ENCODE measurements at regions not wholly inside any gene's neighbourhood (a gene's known extent, or its start where the extent isn't known, plus 50 kb on each side); places are given as distances from the start of the nearest gene placed in this dataset.

DNA sequence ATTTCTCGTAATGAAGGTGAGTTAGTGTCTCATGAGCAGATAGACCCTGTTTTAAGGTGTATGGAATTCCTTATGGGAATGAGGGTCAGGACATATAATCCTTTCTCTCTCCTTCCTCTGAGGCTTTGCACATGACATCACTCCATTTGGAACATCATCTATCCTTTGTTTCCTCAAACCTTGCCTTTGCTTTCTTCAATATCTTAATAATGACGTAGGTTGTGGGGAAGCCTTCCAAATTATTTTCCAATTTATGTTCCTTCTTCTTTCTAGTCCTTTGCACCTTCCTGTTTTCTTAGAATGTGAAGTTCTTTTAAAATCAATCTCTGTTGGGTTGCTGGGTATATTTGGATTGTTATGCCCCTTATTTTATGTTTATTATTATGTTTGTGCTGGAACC lies 502.9 kb upstream of the STXBP6 start:
- DNase-seq (ENCODE audit: extremely low read depth, low read depth): no peak

DNA sequence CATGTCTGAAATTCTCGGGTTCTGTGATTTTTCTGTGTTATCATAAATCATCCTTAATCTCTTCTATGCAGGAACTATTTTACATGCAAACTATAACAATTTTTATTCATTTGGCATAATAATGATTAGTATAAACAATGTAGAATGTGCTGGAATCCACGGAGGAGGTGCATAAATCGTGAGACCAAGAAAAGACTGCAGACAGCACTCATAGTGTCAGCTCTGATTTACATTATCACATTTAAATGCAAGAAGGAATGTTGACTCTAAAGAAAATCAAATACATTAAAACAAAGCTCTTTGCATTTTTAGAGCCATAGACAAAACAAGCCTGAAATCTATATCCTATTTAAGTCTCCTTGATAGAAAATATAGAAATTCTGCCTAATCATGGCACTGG lies 501.7 kb upstream of the STXBP6 start:
- no peak for DNase-seq (ENCODE audit: extremely low read depth, low read depth)

DNA sequence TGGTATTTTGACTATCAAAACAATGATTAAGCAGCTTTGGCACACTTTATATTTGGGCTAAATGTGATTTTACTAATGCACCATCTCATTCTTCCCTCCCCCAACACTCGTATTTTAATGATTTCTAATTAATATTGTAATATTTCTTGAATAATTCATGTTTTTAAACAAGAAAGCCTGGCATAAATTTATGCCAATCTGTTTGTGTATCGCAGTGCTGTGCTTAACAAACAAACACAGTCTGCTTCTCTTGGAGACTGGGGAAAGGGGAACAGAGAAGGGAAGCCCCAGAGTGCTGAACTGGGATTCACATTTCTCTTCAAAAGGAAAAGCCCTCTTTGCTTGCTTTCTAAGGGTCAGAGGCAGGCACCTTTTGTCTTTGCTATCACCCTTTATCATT lies 496.9 kb upstream of the STXBP6 start:
- no peak for DNase-seq (ENCODE audit: extremely low read depth, low read depth)

DNA sequence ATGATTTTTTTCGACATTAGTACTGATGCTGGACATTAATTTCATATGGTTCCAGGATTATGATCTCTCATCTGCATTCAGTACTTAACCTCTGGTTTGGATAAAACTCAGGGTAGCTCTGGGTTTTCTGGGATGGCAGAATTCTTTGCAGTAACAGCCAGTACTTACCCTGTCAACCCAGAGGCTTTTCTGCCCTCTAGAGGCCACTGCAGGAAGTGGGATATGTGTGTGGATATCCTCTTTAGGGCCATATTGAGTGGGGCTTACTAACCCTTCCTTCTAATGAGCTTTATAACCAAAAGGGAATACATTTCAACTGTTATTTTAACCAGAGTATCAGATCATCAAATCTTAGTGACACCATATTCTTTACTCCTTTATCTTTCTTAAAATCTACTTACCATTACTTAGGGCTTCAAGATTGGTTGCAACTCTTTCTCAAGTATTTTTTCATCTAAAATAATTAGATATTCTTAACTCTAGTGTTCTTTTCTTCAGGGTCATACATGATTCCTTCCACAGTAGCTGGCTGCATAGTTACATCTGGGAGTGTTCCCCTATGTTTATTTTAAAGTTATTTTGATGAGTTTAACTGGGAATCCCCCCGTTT lies 488.0 kb upstream of the STXBP6 start:
- DNase-seq (ENCODE audit: extremely low read depth, low read depth): peak; percentile 53

DNA sequence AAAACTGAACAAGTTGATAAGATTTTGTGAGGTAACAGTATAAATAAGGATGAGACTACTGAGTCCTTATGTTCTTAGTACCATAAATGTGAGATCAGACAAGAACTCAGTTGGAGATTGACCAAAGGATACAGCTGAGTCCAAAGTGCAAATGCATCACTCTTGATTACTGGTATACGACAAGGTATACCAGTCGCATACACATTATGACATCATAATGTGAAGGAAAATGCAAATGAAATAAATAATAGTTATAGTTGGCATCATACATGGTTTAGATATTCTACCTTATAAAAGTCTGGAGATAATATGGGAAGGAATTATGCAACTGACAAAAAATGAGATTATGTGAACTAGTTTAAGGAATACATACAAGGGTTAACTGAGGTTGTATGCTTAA lies 476.3 kb upstream of the STXBP6 start:
- no peak for DNase-seq (ENCODE audit: extremely low read depth, low read depth)

DNA sequence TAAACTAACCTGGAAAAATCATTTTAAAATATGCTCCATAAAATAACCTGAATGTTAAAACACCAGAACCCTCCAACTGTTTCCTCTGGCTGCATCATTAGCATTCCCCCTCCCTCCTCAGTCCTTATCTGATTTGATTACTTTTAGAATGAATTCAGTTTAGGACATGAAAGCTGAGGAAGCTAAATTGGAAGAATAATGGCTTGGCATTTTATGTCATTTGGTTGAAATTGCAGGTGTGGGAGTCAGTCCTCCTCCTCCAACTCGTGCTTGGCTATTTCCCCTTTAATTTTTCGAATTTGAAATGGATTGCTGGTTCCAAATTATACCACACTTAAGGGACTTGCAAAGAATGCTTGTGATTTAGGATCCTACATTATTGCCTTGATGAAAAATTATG lies 473.0 kb upstream of the STXBP6 start:
- DNase-seq (ENCODE audit: extremely low read depth, low read depth): no peak

DNA sequence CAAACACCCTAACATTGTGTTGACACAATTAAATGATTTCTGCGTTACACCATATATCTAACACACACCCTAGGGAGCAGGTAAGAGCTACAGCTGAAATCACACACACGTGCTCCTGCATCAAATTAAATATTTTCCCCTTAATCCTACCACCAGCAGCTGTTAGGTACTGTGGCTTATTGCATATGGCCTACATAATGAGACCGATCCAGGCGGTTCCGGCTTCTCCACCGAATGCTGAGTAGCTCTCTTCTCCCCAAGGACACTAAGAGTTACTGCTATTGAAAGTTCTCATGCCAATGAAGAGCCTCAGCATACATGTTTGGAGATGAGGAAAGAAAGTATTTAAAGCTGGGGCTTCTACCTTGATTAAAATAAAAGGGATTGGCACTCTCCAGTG lies 472.2 kb upstream of the STXBP6 start:
- no peak for DNase-seq (ENCODE audit: extremely low read depth, low read depth)

DNA sequence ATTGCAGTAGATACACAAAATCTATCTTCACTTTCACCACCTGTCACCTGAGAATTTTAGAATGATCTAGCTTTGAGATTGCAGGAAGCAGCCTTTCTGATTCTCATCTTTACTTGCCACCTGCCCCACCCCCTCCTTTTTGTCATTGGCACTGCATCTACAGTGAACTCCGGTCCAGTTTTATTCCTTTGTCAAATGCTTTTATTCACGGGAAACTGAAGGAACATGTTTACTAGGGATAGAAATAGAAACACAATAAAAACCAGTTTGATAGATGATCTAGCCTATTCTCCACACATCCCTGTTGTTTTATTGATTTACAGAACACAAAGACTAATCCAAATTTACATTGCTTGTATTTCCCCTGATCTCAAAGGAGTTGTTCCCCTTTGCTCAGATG lies 471.7 kb upstream of the STXBP6 start:
- no peak for DNase-seq (ENCODE audit: extremely low read depth, low read depth)

DNA sequence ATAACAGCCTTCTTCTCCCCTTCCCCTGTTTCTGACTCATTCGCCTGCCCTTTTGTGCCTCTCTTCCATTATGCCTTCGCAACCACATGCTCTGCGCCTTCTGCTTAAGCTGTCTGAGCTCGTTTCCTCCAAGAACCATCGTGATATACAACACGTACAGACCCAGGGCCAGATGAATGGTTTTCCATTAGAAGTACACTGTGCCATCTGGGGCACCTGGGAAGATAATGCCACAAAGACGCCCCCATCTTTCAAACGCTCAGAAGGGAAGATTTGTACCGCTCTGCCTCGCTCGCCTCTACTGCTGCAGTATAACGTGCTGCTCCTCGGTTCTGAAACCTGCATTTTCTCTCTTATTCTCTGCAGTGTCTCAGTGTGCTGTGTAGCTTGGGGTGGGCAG lies 470.9 kb upstream of the STXBP6 start:
- no peak for DNase-seq (ENCODE audit: extremely low read depth, low read depth)

DNA sequence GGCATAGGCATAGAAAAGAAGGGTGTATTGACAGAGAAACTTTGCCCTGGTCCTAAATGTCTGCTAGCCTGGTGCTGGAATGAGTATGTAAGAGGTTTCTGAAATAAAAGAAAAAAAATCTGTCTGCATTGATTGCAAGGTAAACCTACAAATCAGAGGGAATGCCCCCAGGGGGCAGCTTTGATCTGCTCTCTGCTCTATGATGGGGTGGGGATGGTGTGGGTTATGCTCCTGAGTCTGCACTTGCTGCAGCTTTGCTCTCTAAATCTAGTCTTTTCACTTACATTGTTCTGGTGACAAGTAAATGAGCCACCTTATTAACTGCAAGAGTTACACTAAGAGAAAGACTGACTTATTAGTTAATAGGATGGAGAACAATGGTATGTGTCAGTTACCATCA lies 468.4 kb upstream of the STXBP6 start:
- no peak for DNase-seq (ENCODE audit: extremely low read depth, low read depth)

DNA sequence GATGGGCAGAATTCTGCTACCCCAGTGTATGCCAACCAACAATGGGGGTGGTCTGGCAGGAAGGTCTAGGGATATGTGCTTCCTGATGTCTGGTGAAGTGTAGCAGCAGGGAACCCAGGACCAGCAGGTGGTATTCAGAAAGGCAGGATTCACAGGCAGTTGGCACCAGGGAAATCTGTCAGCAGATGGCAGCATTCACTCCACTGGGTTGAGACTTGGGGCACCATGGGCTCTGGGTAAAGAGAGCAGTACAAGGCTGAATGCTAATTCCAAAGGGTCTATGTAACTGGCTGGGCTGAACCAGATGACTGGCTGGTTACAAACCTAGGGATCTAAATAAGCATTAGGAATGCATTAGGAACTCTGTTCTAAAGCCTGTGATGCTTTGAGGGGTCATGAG lies 466.9 kb upstream of the STXBP6 start:
- DNase-seq (ENCODE audit: extremely low read depth, low read depth): peak; percentile 1

DNA sequence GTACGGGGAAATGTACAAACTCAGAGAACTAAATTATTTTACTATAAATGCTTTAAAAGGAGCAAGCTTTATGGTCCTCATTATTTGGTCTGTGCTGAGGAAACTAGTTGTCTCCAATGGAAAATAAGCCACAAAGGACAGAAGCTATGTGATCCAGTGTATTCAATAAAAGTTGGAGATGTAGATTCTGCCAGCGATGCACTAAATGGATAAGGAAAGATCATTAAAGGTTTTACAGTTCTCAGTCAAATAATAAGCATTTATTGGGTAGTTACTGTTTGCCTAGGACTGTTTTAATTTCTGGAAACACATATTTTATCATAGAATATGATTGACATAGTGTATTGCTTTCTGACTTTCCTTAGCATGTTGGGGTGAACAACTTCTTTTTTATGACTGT lies 458.9 kb upstream of the STXBP6 start:
- no peak for DNase-seq (ENCODE audit: extremely low read depth, low read depth)

DNA sequence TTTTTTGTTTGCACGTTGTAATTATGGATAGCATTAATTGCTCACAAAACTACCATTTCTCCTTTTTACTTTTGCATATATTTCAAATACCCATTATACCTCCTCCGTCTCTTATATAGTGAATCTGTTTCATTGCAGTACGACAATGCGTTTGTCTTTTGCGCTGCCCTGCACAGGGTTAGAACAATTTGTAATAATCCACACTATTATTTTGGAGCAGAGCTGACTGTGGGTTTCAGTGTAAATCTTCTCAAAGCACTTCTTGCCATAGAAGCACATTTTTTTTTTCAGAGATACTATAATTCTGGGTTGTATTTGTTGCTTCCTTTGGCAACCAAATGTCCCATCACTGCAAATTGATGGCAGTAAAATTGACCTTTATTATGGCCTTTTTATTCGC lies 451.8 kb upstream of the STXBP6 start:
- no peak for DNase-seq (ENCODE audit: extremely low read depth, low read depth)

DNA sequence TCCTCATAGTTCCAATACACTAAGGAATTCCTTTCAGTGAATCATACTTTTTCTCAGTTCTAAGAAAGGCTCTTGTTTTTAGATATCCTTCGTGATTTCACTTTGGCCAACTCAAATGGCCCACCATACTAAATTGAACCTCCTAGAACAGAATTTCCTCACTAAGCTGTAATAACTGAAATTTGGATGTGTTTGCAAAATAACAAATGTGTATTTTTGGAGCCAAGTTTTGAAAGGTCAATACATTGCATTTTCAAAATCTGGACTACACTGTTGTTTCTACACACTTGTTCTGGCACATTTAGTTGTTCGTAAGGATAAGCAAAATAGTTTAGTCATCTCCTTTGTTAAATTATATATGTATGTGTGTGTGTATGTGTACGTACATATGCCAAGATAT lies 439.0 kb upstream of the STXBP6 start:
- DNase-seq (ENCODE audit: extremely low read depth, low read depth): no peak

DNA sequence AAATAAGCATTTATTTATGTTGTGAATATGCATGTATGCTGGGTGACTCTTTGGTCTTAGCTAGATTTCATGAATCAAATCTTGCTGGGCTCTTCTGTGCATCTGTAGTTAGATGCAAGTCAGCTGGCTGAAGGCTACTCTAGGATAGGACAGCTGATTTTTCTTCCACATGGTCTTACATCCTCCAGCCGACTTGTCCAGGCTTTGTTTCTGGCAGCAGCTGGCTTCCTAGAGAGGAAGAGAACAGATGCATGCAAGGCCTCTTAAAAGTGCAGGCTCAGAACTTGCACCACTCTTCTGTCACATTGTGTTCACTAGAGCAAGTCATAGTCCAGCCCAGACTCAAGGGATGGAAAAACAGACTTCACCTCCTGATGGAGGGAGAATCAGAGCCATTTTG lies 435.4 kb upstream of the STXBP6 start:
- DNase-seq (ENCODE audit: extremely low read depth, low read depth): no peak

DNA sequence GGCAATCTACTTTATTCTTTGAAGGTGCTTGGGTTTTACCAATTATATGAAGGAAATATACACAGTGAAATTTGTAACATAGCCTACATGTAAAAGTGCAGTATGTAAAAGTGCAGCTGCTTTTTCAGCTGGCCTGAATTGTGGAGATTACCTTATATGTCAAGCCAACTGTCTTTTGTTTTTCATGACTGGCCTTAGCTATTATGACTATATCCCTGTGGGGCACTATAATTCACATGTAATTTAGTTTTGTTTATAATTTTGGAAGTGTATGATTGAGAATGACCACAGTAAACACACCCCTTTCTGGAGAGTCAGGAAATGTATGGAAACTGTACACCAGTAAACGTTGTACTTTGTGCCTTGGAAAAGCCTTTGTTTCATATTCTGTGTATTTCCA lies 435.0 kb upstream of the STXBP6 start:
- DNase-seq (ENCODE audit: extremely low read depth, low read depth): no peak

DNA sequence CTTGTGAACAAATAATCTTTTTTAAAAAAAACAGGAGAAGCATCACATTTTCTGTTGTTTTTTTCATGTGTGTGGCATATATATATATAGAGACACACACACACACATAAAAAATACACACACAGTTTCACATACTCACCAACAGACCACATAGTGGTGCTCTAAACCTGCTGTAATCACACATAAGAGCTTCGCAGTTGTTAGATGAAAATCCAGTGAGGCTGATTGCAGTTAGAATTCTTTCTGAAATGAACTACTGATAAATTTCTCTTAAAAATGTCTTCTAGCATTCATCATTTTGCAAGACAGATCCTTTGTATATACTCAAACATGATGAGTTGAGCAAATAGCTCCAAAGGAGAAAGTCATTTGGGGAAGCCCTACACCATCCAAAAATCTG lies 434.3 kb upstream of the STXBP6 start:
- no peak for DNase-seq (ENCODE audit: extremely low read depth, low read depth)

DNA sequence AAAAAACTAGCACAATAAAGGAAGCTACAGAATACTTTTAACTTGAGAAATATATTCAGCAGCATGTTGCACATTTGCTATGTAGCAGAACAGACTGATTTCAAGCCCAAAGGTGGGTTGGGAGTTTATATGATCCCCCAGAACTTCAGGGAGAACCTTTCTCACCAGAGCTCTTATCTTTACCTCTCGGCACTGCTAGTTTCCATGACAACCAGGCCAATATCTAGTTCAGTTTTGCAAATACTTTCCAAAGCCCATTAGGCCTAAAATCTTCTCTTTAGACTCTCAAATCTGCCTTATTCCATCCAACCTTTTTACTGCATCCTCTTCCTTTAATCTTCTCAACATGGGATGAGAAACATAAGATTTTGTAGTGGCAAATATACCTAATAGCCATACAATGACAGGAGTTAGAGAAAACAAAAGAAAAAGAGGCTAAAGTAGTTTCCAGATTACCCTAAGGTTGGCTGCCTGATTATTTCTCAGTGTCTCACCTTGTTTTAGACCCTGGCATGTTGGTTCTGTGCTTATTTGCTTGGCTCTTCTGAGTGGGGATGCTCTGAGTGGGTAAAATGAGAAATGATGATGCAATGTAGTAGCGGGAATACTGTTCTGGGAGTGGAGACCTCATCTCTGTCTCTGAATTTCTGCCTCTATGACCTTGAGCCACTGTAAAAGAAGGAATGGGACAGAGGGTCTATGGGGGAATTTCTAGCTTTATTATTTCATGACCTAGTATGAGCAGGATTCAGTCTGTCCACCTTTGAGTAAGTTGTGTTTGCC lies 427.6 kb upstream of the STXBP6 start:
- no peak for DNase-seq (ENCODE audit: extremely low read depth, low read depth)

DNA sequence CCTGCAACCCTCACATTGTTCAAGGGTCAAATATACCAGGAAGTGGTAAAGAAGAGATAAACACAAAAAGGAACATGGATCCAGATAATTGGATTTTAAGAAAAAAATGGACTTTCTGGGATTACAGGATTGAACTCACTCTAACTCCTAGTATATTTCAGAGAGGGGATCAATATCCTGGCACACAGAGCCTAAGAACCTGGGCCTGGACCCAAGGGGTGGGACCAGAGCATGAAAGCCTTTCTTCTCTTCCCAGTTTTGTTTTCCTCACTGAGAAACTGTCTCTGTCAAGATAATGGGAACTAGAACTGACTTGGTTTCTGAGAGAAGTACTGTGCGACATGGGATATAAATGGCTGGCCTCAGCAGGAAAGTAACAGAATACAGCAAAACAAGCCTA lies 422.8 kb upstream of the STXBP6 start:
- no peak for DNase-seq (ENCODE audit: extremely low read depth, low read depth)

DNA sequence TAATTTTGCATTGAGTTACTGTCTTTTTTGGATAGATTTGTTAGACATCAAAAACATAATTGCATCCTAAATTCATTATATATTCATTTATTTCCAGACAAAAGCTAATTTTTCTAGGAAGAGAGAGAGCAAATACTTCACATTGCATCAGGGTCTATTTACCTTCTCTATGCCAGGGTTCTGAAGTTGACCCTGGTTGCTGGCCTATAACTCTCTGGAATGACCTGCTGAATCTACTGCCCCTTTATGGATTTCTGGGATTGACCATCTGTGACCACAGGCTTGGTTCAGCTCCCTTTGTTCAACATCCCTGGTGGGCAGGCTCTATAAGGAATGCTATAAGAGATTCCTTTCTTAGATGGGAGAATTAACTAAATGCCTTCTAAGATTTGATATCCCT lies 414.8 kb upstream of the STXBP6 start:
- no peak for DNase-seq (ENCODE audit: extremely low read depth, low read depth)

DNA sequence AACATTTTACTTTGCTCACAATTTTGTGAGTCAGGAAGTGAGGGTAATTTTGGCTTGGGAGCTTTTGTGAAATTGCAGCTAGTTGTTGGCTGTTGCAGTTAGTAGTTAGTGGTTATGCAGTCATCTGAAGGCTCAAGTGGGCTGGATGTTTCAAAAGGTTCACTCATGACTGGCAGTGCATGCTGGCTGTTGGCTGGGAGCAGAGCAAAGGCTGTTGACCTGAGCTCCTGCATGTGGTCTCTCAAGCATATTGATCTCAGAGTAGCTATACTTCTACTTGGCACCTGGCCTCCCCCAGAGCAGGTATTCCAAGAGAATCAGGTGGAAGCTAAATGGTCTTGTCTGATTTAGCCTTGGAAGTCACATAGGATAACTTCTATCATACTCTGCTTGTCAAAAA lies 414.1 kb upstream of the STXBP6 start:
- DNase-seq (ENCODE audit: extremely low read depth, low read depth): no peak

DNA sequence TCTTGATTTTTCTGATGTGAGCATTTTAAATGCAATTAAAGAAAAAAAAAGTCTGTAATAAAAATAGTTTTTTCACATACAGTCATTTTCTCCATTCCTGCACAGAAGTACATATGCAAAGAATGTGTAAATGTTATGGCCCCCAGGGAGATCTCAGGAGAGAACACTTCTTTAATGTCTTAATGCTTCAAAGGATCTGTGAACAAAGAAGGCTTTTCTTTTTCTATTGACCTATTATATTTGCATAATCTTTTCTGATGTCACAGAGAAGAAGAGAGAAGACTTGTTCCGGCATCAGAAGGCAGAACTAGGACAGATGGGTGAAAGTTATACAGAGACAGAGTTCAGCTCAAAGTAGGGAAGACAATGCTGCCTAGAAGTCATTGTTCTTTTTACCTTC lies 413.5 kb upstream of the STXBP6 start:
- no peak for DNase-seq (ENCODE audit: extremely low read depth, low read depth)

DNA sequence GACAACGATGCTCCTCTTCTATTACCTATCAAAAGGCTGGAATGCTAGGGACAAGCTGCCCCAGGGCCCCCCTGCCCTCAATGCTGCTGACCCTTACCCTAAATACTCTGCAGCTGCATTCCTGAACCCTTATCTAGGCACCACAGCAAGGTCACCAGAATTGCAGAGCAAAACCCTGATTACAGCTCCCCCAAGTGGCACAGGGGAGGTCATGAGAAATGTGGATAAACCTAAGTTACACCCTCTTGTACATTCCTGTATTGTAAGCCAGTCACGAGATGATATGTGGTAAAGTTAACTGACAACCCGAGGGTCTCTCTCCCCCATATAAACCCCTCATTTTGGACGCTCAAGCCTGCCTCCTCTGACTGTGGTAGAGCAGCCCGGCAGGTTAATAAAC lies 411.8 kb upstream of the STXBP6 start:
- DNase-seq (ENCODE audit: extremely low read depth, low read depth): no peak
